HG03139 (cell line): ENCODE measurements at regions not wholly inside any gene's neighbourhood (a gene's known extent, or its start where the extent isn't known, plus 50 kb on each side); places are given as distances from the start of the nearest gene placed in this dataset.
"Not testable (repeated sequence)": the region's sequence is repeated elsewhere in the genome, so short reads cannot be mapped to it uniquely, and the experiment has no call there.

Source experiments
- ATAC-seq: cut with Tn5 transposase; IDR thresholded peaks from one replicate; pipeline ENCODE4 v1.9.1; 2021; ENCODE audit not compliant: unreplicated experiment

GRCh38 chr9:90169490-90169889, 473.1 kb downstream of the DIRAS2 start:
- ATAC-seq = no peak

- not testable (repeated sequence) for ATAC-seq
These were observed 468.7 kb downstream of the DIRAS2 start for GRCh38 chr9:90173935-90174334.

- not testable (repeated sequence) for ATAC-seq
These were observed 468.3 kb downstream of the DIRAS2 start for GRCh38 chr9:90174346-90174745.

GRCh38 chr9:90175257-90175656, 467.4 kb downstream of the DIRAS2 start:
- no peak for ATAC-seq

- no peak for ATAC-seq
These were observed 466.8 kb downstream of the DIRAS2 start for GRCh38 chr9:90175865-90176264.

GRCh38 chr9:90176901-90177300, 465.7 kb downstream of the DIRAS2 start:
- ATAC-seq = no peak

GRCh38 chr9:90180381-90180780, 462.2 kb downstream of the DIRAS2 start:
- no peak for ATAC-seq

GRCh38 chr9:90188656-90189055, 454.0 kb downstream of the DIRAS2 start:
- ATAC-seq = no peak

- ATAC-seq = peak; percentile 96
These were observed 453.3 kb downstream of the DIRAS2 start for GRCh38 chr9:90189306-90189705.

GRCh38 chr9:90192465-90192864, 450.2 kb downstream of the DIRAS2 start:
- ATAC-seq = not testable (repeated sequence)

- no peak for ATAC-seq
These were observed 443.7 kb downstream of the DIRAS2 start for GRCh38 chr9:90198956-90199355.

- no peak for ATAC-seq
These were observed 440.9 kb downstream of the DIRAS2 start for GRCh38 chr9:90201766-90202165.

GRCh38 chr9:90204128-90204831, 438.3 kb downstream of the DIRAS2 start:
- no peak for ATAC-seq

- not testable (repeated sequence) for ATAC-seq
These were observed 429.6 kb downstream of the DIRAS2 start for GRCh38 chr9:90213045-90213444.

- no peak for ATAC-seq
These were observed 423.0 kb downstream of the DIRAS2 start for GRCh38 chr9:90219548-90220118.

- ATAC-seq = not testable (repeated sequence)
These were observed 420.7 kb downstream of the DIRAS2 start for GRCh38 chr9:90221899-90222298.

GRCh38 chr9:90226839-90227338, 415.7 kb downstream of the DIRAS2 start:
- not testable (repeated sequence) for ATAC-seq

- not testable (repeated sequence) for ATAC-seq
These were observed 409.5 kb downstream of the DIRAS2 start for GRCh38 chr9:90233081-90233480.

GRCh38 chr9:90240541-90240940, 402.1 kb downstream of the DIRAS2 start:
- ATAC-seq = no peak

- ATAC-seq = no peak
These were observed 397.0 kb downstream of the DIRAS2 start for GRCh38 chr9:90245661-90246060.

GRCh38 chr9:90249094-90249493, 393.5 kb downstream of the DIRAS2 start:
- no peak for ATAC-seq

GRCh38 chr9:90251316-90251715, 391.3 kb downstream of the DIRAS2 start:
- no peak for ATAC-seq

GRCh38 chr9:90256345-90256744, 386.3 kb downstream of the DIRAS2 start:
- no peak for ATAC-seq
